HG03521 (cell line): ENCODE measurements at regions not wholly inside any gene's neighbourhood (a gene's known extent, or its start where the extent isn't known, plus 50 kb on each side); places are given as distances from the start of the nearest gene placed in this dataset.
"Not testable (repeated sequence)": the region's sequence is repeated elsewhere in the genome, so short reads cannot be mapped to it uniquely, and the experiment has no call there.

Experiments
- ATAC-seq: cut with Tn5 transposase; IDR thresholded peaks from one replicate; pipeline ENCODE4 v1.9.1; 2021; ENCODE audit warnings: mild to moderate bottlenecking, moderate library complexity; ENCODE audit not compliant: unreplicated experiment

DNA sequence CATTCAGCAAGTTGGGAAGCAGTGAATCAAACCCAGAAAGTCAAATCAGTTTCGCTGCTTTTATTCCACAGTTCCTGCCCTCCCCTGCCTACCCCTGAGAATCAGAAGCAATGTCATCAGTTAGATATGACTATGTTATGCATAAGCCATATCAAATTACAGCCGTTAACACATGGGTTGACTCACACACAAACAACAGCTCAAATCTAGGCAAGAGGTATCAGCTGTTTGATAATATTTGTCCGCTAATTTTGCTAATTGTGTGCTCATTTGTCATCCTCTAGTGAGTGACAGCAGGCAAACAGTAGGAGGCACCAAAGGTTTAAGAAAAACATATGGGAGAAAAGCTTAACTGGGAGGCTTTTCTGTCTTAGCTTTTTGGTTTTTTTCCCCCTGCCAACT, 327.4 kb upstream of the CCL2 start:
- no peak for ATAC-seq

GRCh38 chr17:33929181-33929724, 325.8 kb upstream of the CCL2 start:
- no peak for ATAC-seq

DNA sequence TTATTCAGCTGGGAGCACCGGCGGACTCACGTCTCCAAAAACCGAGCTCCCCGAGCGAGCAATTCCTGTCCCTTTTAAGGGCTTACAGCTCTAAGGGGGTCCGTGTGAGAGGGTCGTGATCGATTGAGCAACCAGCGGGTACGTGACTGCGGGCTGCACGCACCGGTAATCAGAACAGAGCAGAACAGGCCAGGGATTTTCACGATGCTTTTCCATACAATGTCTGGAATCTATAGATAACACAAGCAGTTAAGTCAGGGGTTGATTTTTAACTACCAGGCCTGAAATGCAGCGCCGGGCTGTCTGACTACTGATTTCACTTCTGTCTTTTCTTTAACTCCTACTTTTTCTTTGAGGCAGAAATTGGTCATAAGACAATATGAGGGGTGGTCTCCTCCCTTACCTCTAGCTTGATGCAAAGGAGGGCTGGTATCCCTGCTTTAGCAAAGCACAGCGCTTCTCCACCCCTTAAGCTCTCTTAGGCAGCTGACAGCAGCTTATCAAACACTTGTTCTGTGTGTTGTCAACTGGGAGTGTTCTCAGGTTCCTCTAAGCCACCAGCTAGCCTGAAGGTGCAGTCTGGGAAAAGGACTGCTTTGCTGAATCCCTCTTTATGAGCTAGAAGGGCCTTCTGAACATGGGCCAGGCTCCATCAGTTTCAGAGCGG, 323.8 kb upstream of the CCL2 start:
- ATAC-seq: not testable (repeated sequence)

DNA sequence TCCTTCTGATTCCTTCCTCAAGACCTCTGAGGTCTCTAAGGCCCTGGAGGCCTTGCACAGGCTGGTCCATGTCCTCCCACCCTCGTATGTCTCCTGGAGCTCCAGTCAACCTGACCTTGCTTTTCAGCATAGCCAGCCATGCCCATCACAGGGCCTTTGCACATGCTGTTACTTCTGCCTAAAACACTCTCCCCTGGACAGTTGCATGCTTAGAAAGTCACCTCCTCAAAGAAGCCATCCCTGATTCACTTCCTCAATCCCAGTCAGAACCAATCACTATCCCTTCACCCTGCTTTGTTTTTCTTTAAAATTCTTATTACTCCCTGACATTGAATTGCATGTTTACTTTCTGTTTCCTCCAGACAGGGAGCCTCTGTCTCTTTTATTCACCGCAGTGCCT, 322.1 kb upstream of the CCL2 start:
- no peak for ATAC-seq

- ATAC-seq: no peak
These were observed 321.5 kb upstream of the CCL2 start for GRCh38 chr17:33933576-33933975.

DNA sequence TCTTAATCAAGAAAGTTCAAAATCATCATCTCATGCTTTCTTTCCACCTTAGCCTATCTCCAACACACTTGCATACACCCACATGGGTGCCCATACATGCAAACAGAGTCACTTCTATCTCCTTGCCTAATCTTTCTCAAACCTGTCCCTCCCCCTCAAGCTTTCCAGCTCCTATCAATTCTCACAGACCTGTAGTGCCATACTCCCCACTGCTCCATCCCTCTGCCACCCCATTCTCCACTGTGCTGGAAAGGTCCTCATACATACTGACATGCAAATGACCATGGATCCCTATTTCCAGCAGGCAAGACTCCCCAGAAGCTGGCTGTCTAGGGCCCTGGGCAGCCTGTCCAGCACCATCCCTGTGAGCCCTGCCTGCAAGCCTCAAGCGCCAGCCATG, 320.4 kb upstream of the CCL2 start:
- no peak for ATAC-seq

GRCh38 chr17:33935822-33936221, 319.3 kb upstream of the CCL2 start:
- ATAC-seq: no peak

DNA sequence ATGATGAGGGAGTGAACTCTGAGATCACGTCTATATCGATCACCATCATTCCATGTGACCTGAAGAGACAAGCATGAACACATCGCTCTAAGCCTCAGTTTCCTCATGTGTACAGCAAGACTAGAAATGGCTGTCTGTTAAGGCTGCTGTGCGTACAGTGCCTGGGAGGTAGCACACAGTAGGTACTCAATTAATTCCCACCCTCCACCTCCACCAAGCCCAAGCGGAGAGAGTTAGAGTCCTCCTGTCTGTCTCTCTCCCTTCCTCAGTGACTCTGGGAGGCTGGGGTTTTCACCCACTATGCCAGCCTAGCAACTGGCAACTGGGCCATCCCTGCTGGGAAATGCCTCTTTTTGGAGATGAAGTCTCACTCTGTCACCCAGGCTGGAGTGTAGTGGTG, 318.3 kb upstream of the CCL2 start:
- no peak for ATAC-seq

- no peak for ATAC-seq
These were observed 315.1 kb upstream of the CCL2 start for GRCh38 chr17:33939959-33940358.

DNA sequence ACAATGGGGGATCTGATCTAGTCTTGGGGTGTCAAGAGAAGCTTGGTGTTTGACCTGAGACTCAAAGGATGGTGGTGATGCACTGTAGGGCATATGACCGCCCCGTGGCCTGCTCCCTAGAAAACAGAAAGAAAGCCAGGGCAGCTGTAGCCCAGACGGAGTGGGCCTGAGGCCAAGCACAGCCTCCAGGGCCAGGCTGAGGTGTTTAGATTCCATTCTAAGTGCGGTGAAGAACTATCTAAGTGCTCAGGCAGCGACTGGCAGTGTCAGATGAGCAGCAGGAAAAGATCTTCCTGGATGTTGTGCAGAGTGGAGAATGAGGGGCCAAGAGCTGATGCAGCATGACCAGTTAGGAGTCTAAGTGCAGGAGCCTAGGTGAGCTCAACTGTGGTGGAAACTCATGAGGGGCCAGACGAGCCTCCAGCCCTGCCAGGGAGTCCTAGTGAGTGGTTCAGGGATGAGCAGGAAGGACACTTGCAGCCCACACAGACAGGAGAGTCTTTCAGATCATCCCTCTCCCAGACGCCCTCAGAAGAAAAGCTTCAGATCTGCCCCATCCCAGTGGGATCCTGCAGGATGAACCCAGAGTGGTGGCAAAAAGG, 314.2 kb upstream of the CCL2 start:
- no peak for ATAC-seq

DNA sequence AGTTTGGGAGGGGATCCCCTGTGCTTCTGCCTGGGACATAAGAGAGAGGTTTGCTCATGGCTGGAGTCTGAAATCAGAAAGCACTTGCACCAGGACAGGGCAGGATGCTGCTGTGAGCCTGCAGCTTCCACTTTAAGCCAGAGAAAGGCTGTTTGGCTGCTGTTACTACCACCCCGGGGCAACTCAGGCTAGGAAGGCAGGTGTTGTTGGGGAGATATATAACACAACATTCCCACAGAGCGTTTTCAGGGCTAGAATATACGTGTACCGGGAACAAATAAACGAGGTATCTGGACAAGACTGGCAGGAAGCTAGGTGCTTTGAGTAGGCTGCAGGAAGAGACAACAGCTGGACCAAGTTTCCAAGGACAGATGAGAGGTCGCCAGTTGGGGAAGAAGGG, 313.3 kb upstream of the CCL2 start:
- ATAC-seq: no peak

GRCh38 chr17:33942414-33942813, 312.7 kb upstream of the CCL2 start:
- ATAC-seq: no peak

DNA sequence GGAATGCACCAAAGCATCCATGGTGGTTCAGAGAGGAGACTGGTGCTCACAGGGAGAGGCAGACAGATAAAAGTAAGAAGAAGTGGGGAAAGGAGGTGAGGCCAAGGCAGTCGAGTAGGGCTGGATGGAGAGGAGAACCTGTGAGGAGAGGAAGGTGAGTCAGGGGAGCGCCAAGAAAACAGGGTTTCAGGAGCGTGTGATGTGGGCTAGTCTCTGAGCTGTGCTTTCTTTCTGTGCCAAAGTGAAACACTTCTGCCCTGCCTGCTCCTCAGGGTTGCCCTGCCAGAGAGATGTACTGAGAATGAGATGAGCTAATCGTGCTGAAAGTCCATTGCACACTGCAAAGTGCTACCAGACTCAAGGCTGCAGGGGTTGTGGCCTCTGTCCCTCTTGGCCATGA, 310.7 kb upstream of the CCL2 start:
- ATAC-seq: no peak

GRCh38 chr17:33944826-33945225, 310.3 kb upstream of the CCL2 start:
- no peak for ATAC-seq

GRCh38 chr17:33945646-33946546, 309.2 kb upstream of the CCL2 start:
- no peak for ATAC-seq

- ATAC-seq: no peak
These were observed 307.3 kb upstream of the CCL2 start for GRCh38 chr17:33947762-33948161.

GRCh38 chr17:33948309-33948708, 306.8 kb upstream of the CCL2 start:
- no peak for ATAC-seq

DNA sequence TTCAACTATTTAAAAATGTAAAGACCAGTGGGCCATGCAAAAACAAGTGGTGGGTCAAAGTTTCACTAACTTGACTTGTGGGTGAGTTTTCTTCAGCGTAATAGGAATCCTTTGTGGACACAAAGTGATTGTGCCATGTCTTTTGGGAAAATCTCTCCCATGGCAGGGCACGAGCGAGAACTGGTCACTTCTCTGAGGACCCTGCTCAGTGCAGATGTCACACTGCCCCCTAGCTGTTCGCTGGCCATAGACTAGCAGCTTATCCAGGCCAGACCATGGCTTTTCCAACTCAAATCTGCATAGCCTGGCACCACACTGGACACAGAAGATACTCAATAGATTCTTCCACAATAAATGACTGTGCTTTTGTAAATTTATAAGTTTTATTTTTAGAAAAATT, 306.0 kb upstream of the CCL2 start:
- ATAC-seq: no peak

DNA sequence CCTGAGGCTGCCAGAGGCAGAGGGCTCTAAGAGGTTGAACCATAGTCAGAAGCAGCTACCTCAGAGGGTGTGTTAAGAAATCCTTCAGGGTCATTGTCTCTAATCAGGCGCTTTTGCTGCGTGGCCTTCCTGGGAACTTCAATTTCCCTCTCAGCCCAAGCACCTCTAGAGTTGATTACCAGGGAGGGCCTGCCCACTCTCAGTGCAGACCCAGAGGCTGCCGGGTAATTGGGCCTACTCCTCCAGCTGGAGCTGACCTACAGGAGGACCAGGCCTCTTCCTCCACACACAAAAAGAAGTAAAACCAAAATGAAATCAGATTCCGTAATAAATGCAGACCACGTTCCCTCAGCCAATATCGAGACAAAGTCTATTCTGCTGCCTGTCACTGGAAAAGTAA, 305.0 kb upstream of the CCL2 start:
- ATAC-seq: no peak

- no peak for ATAC-seq
These were observed 302.7 kb upstream of the CCL2 start for GRCh38 chr17:33952425-33952824.

DNA sequence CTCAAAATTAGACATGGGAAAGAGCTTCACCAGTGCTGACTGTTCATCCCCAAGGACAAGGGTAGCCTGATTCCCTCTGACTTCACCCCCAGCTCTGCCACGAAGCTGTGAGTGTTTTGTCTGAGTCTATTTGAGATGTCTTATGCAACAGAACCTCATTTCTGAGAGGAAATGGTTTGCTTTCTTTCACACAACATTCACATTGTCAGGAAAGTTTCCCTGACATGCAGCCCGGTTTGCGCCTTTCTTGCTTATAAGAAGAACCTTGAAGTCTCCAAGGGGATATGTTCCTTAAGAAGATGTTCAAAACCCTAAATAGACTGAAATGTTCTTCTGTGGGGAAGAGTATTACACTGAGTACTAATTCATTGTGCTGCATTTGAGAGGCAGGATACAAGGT, 300.5 kb upstream of the CCL2 start:
- ATAC-seq: no peak

- no peak for ATAC-seq
These were observed 299.6 kb upstream of the CCL2 start for GRCh38 chr17:33955461-33955860.
